CD4-positive, alpha-beta memory T cell (primary cell): ENCODE measurements at regions not wholly inside any gene's neighbourhood (a gene's known extent, or its start where the extent isn't known, plus 50 kb on each side); places are given as distances from the start of the nearest gene placed in this dataset.

Source experiments
- CTCF ChIA-PET: fragments of 350-600 bp; sonication (Branson Sonifier 250); formaldehyde crosslinking; loops from one replicate; lab custom pipeline; 2021; ENCODE audit warnings: inconsistent platforms; ENCODE audit not compliant: partially characterized antibody; lab: Charles Lee
- POLR2A ChIA-PET: fragments of 350-600 bp; sonication (Branson Sonifier 250); formaldehyde crosslinking; loops from one replicate; lab custom pipeline; 2021; ENCODE audit not compliant: partially characterized antibody; lab: Charles Lee
- DNase-seq, 5 donors: peaks; one replicate each; pipeline versions ENCODE4 v3.0.0 to v3.0.0-alpha.2; 2020 to 2022; ENCODE audit warnings: mixed read lengths in 1 of 5
- H3K27ac ChIP-seq: one replicate; pipeline ENCODE4 v1.7.0; 2013; ENCODE audit warnings: low read depth, low read length
- H3K27me3 ChIP-seq: 2 replicates; pipeline ENCODE4 v1.7.0; 2013; ENCODE audit warnings: mild to moderate bottlenecking, low read length, moderate library complexity; ENCODE audit not compliant: insufficient read depth
- H3K36me3 ChIP-seq: 2 replicates; pipeline ENCODE4 v1.7.0; 2013; ENCODE audit warnings: mild to moderate bottlenecking, low read length, moderate library complexity; ENCODE audit not compliant: insufficient read depth
- H3K4me1 ChIP-seq: 2 replicates; pipeline ENCODE4 v1.7.0; 2013; ENCODE audit warnings: mild to moderate bottlenecking, low read length, moderate library complexity; ENCODE audit not compliant: insufficient read depth
- H3K4me3 ChIP-seq, 2 donors: one replicate each; pipeline ENCODE4 v1.7.0; 2013; ENCODE audit warnings: low read length in 2 of 2, mild to moderate bottlenecking in 1 of 2
- H3K9me3 ChIP-seq, 2 donors: one replicate each; pipeline ENCODE4 v1.7.0; 2013; ENCODE audit warnings: low read length in 2 of 2, control low read depth in 1 of 2; ENCODE audit not compliant: control insufficient read depth in 1 of 2
- H3K27ac Mint-ChIP-seq, 7 donors: one replicate each; pipeline ENCODE4 v1.8.0; 2020 to 2021; ENCODE audit warnings: mixed read lengths in 7 of 7, mild to moderate bottlenecking in 6 of 7, inconsistent platforms in 3 of 7, moderate library complexity in 3 of 7
- H3K27me3 Mint-ChIP-seq, 2 donors: one replicate each; pipeline ENCODE4 v1.8.0; 2020 to 2021; ENCODE audit warnings: mixed read lengths in 2 of 2
- H3K36me3 Mint-ChIP-seq, 2 donors: one replicate each; pipeline ENCODE4 v1.8.0; 2020 to 2021; ENCODE audit warnings: mixed read lengths in 2 of 2, inconsistent platforms in 1 of 2, mild to moderate bottlenecking in 1 of 2
- H3K4me1 Mint-ChIP-seq, 4 donors: one replicate each; pipeline ENCODE4 v1.8.0; 2020 to 2021; ENCODE audit warnings: mixed read lengths in 4 of 4, mild to moderate bottlenecking in 1 of 4
- H3K4me3 Mint-ChIP-seq, 8 donors: one replicate each; pipeline ENCODE4 v1.8.0; 2020 to 2021; ENCODE audit warnings: mixed read lengths in 8 of 8, mild to moderate bottlenecking in 7 of 8, moderate library complexity in 6 of 8, inconsistent platforms in 3 of 8
- H3K9me3 Mint-ChIP-seq, 8 donors: one replicate each; pipeline ENCODE4 v1.8.0; 2020 to 2021; ENCODE audit warnings: mixed read lengths in 8 of 8, mild to moderate bottlenecking in 5 of 8, inconsistent platforms in 3 of 8, moderate library complexity in 1 of 8
- intact Hi-C: fragments of 100-400 bp; cut with micrococcal nuclease; formaldehyde crosslinking; loops from one replicate; pipeline ENCODE4 v1.15.1; 2023

DNA sequence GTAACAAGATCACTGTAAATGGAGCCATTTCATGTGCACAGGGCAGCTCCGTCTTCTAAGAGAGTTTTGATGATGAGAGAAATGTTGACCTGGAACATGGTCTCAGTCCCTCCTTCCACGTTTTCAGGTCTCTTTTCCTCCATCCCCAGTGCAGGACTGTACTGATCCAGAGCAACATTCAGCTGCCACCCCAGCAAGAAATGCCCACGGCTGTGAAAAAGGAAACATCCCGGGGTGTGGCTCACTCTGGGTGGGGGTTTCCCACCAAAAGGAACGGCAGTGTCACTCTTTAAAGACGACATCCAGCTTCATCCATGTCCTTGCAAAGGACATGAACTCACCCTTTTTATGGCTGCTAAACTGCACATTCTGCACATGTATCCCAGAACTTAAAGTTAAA lies 92.6 kb downstream of the ERMARD start:
- Mint-ChIP-seq H3K4me3 (no peak overlapping the region), H3K9me3 (peaks cover 0 to 3% (median 0%) of the 10 kb centered on the region in 8 donors), H3K36me3 (no peaks in the 10 kb centered on the region), H3K27ac (no peak overlapping the region), H3K27me3 (peaks cover 4 to 5% of the 10 kb centered on the region in 2 donors), H3K4me1 (no peaks in the 10 kb centered on the region)
- Histone ChIP-seq H3K27me3 (no peaks in the 10 kb centered on the region), H3K9me3 (no peaks in the 10 kb centered on the region), H3K4me3 (no peak overlapping the region), H3K36me3 (no peaks in the 10 kb centered on the region), H3K4me1 (no peaks in the 10 kb centered on the region), H3K27ac (no peak overlapping the region)
- CTCF ChIA-PET: interaction anchor here (2.6 kb wide), 1 partner anchor 12 kb away, joined by 13 read pairs; no protein-coding TSS in a partner anchor
- POLR2A ChIA-PET: no interaction called here
- no peak for DNase-seq
- intact Hi-C loops: no loop called here

DNA sequence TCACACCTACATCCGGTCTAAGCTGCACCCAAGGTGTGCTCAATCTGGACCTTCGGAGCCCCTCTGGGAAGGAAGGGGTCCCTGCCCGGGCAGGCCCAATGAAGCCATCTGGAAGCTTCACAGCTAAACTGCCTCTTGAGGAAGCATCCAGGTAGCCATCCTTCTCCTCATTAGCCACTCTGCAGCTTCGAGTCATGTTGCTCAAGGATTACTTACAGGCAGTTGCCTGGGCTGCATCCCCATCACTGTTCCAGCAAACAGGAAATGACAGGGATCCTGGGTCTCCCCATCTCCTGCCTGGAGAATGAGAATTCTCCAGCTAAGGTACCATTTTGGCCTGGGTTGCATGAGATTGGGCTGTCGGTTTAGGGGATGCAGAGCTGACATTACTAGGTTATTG lies 91.7 kb downstream of the ERMARD start:
- Histone ChIP-seq H3K36me3 (no peaks in the 10 kb centered on the region), H3K4me1 (no peaks in the 10 kb centered on the region), H3K4me3 (no peak overlapping the region), H3K27me3 (no peaks in the 10 kb centered on the region), H3K27ac (no peak overlapping the region), H3K9me3 (no peaks in the 10 kb centered on the region)
- ChIA-PET POLR2A (no interaction called here), CTCF (interaction anchor here (2.6 kb wide), 1 partner anchor 11 kb away, joined by 13 read pairs; no protein-coding TSS in a partner anchor)
- Mint-ChIP-seq H3K36me3 (no peaks in the 10 kb centered on the region), H3K27ac (no peak overlapping the region), H3K4me1 (no peaks in the 10 kb centered on the region), H3K27me3 (peaks cover 4 to 5% of the 10 kb centered on the region in 2 donors), H3K9me3 (peaks cover 0 to 3% (median 0%) of the 10 kb centered on the region in 8 donors), H3K4me3 (no peak overlapping the region)
- intact Hi-C loops: no loop called here
- DNase-seq: no peak

DNA sequence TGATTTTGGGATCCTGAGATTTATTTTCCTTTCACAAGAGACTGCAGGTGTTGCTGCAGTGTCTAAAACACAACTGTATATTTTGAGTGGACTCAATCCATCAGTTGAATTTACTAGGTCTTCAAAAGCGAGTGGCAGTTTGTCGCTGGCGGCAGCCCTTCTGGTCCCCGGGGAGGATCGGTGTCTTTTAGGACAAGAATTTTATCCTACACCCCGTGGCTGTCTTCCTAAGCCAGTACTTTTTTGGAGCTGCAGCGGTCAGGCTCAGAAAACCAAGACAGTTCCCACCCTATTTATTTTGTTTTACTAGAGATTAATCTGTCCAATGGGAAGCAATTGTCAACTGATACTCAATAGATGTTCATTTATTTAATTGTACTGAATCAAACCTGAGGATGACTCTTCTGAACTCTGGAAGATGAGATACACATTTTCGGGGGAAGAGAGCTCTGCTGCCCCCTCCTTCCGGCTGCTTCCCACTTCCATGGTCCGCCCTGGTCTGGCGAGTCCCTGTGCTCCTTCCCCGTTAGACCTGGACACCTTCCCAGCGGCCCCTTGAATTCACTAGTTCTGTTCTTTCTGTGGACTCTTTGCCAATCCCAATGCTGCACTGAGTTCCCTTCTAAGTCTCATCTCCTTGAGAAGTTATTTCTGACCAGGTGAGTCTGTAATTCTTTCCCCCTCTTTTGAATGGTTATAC lies 90.6 kb downstream of the ERMARD start:
- H3K27ac Mint-ChIP-seq: no peak overlapping the region
- H3K36me3 Mint-ChIP-seq: no peaks in the 10 kb centered on the region
- peaks cover 0 to 3% (median 0%) of the 10 kb centered on the region in 8 donors for H3K9me3 Mint-ChIP-seq
- Histone ChIP-seq H3K4me3 (no peak overlapping the region), H3K27me3 (no peaks in the 10 kb centered on the region), H3K36me3 (no peaks in the 10 kb centered on the region), H3K9me3 (no peaks in the 10 kb centered on the region), H3K4me1 (no peaks in the 10 kb centered on the region), H3K27ac (no peak overlapping the region)
- peaks cover 2 to 3% of the 10 kb centered on the region in 2 donors for H3K27me3 Mint-ChIP-seq
- H3K4me1 Mint-ChIP-seq: no peaks in the 10 kb centered on the region
- intact Hi-C loops: no loop called here
- H3K4me3 Mint-ChIP-seq: no peak overlapping the region
- ChIA-PET CTCF (interaction anchor here (0.7 to 2.6 kb wide), 3 partner anchors 8 to 688 kb away, joined by 3 to 13 read pairs (median 4); no protein-coding TSS in a partner anchor), POLR2A (no interaction called here)
- DNase-seq: no peak

DNA sequence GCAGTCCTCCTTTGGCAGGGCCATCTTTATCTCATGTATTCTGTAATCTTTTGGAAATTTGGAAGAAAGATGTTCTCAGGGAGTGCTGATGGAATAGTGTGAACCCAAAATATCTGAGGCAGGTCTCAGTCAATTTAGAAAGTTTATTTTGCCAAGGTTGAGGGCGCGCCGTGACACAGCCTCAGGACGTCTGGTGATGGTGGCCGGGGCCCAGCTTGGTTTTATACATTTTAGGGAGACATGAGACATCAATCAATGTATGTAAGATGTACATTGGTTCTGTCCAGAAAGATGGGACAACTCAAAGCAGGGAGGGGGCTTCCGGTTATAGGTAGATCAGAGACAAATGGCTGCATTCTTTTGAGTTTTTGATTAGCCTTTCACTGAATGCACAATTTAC lies 89.8 kb downstream of the ERMARD start:
- H3K9me3 Mint-ChIP-seq: peaks cover 0 to 1% (median 0%) of the 10 kb centered on the region in 8 donors
- POLR2A ChIA-PET: no interaction called here

DNA sequence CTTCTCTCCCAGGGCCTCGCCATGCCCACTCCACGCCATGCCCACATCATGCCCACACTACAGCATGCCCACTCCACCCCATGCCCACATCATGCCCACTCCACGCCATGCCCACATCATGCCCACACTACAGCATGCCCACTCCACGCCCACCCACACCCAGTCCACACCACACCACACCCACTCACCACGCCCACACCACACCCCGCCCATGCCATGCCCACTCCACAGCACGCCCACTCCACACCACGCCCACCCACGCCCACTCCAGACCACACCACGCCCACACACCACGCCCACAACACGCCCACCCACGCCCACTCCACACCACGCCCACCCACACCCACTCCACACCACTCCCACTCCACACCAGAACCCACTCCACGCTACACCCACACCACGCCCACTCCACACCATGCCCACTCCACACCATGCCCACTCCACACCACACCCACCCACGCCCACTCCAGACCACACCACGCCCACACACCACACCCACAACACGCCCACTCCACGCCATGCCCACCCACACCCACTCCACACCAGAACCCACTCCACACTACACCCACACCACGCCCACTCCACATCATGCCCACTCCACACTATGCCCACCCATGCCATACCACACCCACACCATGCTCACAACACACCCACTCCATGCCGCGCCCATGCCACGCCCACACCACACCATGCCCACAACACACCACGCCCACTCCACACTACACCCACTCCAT lies 88.6 kb downstream of the ERMARD start:
- ChIA-PET POLR2A (no interaction called here), CTCF (no interaction called here)
- intact Hi-C loops: no loop called here
- no peak for DNase-seq
- Histone ChIP-seq H3K4me3 (no peak overlapping the region), H3K27me3 (peaks cover 3% of the 10 kb centered on the region), H3K36me3 (no peaks in the 10 kb centered on the region), H3K27ac (no peak overlapping the region), H3K9me3 (no peaks in the 10 kb centered on the region), H3K4me1 (no peaks in the 10 kb centered on the region)
- Mint-ChIP-seq H3K27me3 (peaks cover 2 to 5% of the 10 kb centered on the region in 2 donors), H3K4me1 (no peaks in the 10 kb centered on the region), H3K4me3 (no peak overlapping the region), H3K36me3 (no peaks in the 10 kb centered on the region), H3K27ac (no peak overlapping the region), H3K9me3 (peaks cover 0 to 3% (median 0%) of the 10 kb centered on the region in 8 donors)

More for the DNA sequence above, 89.8 kb downstream of the ERMARD start:
- Histone ChIP-seq H3K27me3 (no peaks in the 10 kb centered on the region), H3K4me1 (no peaks in the 10 kb centered on the region), H3K4me3 (no peak overlapping the region), H3K9me3 (no peaks in the 10 kb centered on the region), H3K36me3 (no peaks in the 10 kb centered on the region), H3K27ac (no peak overlapping the region)
- CTCF ChIA-PET: interaction anchor here (1.5 to 2.6 kb wide), 2 partner anchors 8 to 10 kb away, joined by 4 to 13 read pairs; no protein-coding TSS in a partner anchor
- Mint-ChIP-seq H3K36me3 (no peaks in the 10 kb centered on the region), H3K4me1 (no peaks in the 10 kb centered on the region), H3K4me3 (no peak overlapping the region), H3K27me3 (peaks cover 2 to 5% of the 10 kb centered on the region in 2 donors), H3K27ac (no peak overlapping the region)
- no peak for DNase-seq
- intact Hi-C loops: no loop called here

DNA sequence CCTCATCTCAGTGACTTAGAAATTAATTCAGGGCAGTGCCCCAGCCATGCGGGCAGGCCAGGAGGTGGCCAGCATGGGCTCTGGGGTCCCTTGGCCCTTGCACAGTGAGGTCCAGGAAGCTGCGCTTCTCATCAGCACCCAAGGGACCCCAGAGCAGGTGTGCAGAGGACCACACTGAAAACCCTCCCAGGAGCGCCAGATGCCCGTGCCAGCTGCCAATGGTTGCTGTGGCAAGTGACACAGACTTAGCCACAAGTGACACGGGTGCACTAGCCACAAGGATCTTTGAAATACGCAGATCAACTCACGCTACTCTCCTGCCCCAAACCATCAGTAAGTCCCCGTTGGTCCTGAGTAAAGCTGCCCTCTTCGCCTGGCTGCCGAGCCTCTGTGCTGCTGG lies 88.1 kb downstream of the ERMARD start:
- no peak overlapping the region for H3K4me3 Mint-ChIP-seq
- H3K4me3 ChIP-seq: no peak overlapping the region
- peaks cover 0 to 3% (median 0%) of the 10 kb centered on the region in 8 donors for H3K9me3 Mint-ChIP-seq
- no peaks in the 10 kb centered on the region for H3K36me3 ChIP-seq
- H3K27ac Mint-ChIP-seq: no peak overlapping the region
- no peaks in the 10 kb centered on the region for H3K4me1 Mint-ChIP-seq
- H3K27ac ChIP-seq: no peak overlapping the region
- intact Hi-C loops: no loop called here
- POLR2A ChIA-PET: no interaction called here
- no peaks in the 10 kb centered on the region for H3K9me3 ChIP-seq
- peaks cover 3% of the 10 kb centered on the region for H3K27me3 ChIP-seq
- H3K27me3 Mint-ChIP-seq: peaks cover 2 to 7% of the 10 kb centered on the region in 2 donors
- CTCF ChIA-PET: no interaction called here
- H3K36me3 Mint-ChIP-seq: no peaks in the 10 kb centered on the region
- no peak for DNase-seq
- no peaks in the 10 kb centered on the region for H3K4me1 ChIP-seq

DNA sequence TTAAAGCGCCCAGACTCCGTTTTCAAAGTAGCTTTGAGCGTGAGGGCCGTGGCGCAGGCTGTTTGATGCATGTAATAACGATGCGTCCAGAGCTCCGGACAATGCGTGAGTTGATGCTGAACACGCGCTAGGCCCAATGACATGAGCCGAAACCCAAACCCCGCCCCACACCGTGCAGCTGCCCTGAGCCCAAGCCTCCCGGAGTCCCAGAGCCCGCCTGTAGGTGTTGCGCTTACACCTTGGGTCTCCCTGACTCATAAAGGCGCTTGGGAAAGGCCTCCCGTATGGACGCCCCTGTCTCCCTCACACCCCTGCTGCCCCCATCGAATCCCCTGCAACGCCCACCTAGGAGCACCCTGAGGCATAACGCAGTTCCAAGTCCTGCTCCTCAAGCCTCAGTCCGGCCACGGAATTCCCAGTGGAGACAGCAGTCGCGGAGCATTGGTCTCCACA lies 87.6 kb downstream of the ERMARD start:
- H3K36me3 ChIP-seq: no peaks in the 10 kb centered on the region
- intact Hi-C loops: no loop called here
- Mint-ChIP-seq H3K27ac (no peak overlapping the region), H3K4me3 (no peak overlapping the region), H3K9me3 (peaks cover 0 to 3% (median 0%) of the 10 kb centered on the region in 8 donors), H3K36me3 (no peaks in the 10 kb centered on the region), H3K4me1 (no peaks in the 10 kb centered on the region), H3K27me3 (peaks cover 0 to 6% of the 10 kb centered on the region in 2 donors)
- POLR2A ChIA-PET: no interaction called here
- no peaks in the 10 kb centered on the region for H3K4me1 ChIP-seq
- no peak overlapping the region for H3K27ac ChIP-seq
- no peak overlapping the region for H3K4me3 ChIP-seq
- DNase-seq: no peak
- no peaks in the 10 kb centered on the region for H3K9me3 ChIP-seq
- H3K27me3 ChIP-seq: peaks cover 3% of the 10 kb centered on the region
- CTCF ChIA-PET: no interaction called here
